ENCODE measurements at regions not wholly inside any gene's neighbourhood (a gene's known extent, or its start where the extent isn't known, plus 50 kb on each side); places are given as distances from the start of the nearest gene placed in this dataset.

- no peak for TF ChIP-seq CTCF (IDR thresholded peaks at IDR 0.05; ENCODE audit: low read depth, low read length, missing control alignments)
- H3K4me3 ChIP-seq (replicated peaks; ENCODE audit: low read depth, low read length) = no peak overlapping the region
- no peak for DNase-seq (ENCODE audit: extremely low read depth, low read depth)
These were observed 148.1 kb downstream of the MAT2B start for GRCh38 chr5:163653526-163653925.

GRCh38 chr5:163658702-163659567 lies 153.5 kb downstream of the MAT2B start:
- DNase-seq (ENCODE audit: extremely low read depth, low read depth) = peak; percentile 75
- TF ChIP-seq CTCF (IDR thresholded peaks at IDR 0.05; ENCODE audit: low read depth, low read length, missing control alignments) = no peak

GRCh38 chr5:163659568-163659902 lies 154.1 kb downstream of the MAT2B start:
- no peak for TF ChIP-seq CTCF (IDR thresholded peaks at IDR 0.05; ENCODE audit: low read depth, low read length, missing control alignments)
- no peak overlapping the region for H3K4me3 ChIP-seq (replicated peaks; ENCODE audit: low read depth, low read length)
- no peak for DNase-seq (ENCODE audit: extremely low read depth, low read depth)

More at GRCh38 chr5:163658702-163659567, 153.5 kb downstream of the MAT2B start:
- no peak overlapping the region for H3K4me3 ChIP-seq (replicated peaks; ENCODE audit: low read depth, low read length)

GRCh38 chr5:163660486-163660885 lies 155.1 kb downstream of the MAT2B start:
- no peak for DNase-seq (ENCODE audit: extremely low read depth, low read depth)
- no peak for TF ChIP-seq CTCF (IDR thresholded peaks at IDR 0.05; ENCODE audit: low read depth, low read length, missing control alignments)

GRCh38 chr5:163661360-163661759 lies 155.9 kb downstream of the MAT2B start:
- DNase-seq (ENCODE audit: extremely low read depth, low read depth) = no peak
- TF ChIP-seq CTCF (IDR thresholded peaks at IDR 0.05; ENCODE audit: low read depth, low read length, missing control alignments) = no peak
- H3K4me3 ChIP-seq (replicated peaks; ENCODE audit: low read depth, low read length) = no peak overlapping the region

More at GRCh38 chr5:163660486-163660885, 155.1 kb downstream of the MAT2B start:
- no peak overlapping the region for H3K4me3 ChIP-seq (replicated peaks; ENCODE audit: low read depth, low read length)

GRCh38 chr5:163670036-163670435 lies 164.6 kb downstream of the MAT2B start:
- no peak for DNase-seq (ENCODE audit: extremely low read depth, low read depth)
- no peak for TF ChIP-seq CTCF (IDR thresholded peaks at IDR 0.05; ENCODE audit: low read depth, low read length, missing control alignments)
- no peak overlapping the region for H3K4me3 ChIP-seq (replicated peaks; ENCODE audit: low read depth, low read length)
